ENCODE measurements at regions not wholly inside any gene's neighbourhood (a gene's known extent, or its start where the extent isn't known, plus 50 kb on each side); places are given as distances from the start of the nearest gene placed in this dataset.

DNA sequence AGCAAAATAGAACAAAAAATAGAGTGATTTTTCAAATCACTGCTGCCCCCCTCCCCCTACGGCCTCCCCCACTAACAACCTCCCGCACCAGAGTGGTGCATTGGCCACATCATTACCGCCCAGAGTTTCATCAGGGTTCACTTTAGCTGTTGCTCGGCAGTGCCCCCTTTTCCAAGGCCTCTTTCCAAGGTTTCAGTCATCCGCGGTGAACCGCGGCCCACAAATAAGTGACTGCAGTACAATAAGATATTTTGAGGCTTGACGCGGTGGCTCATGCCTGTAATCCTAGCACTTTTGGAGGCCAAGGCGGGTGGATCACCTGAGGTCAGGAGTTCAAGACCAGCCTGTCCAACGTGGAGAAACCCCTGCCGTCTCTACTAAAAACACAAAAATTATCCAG is 180.0 kb downstream of the MAF start:
- H3K4me3 ChIP-seq (replicated peaks in 1 of 3; ENCODE audit: insufficient read depth in 1 of 3, low read depth in 2 of 3, low read length in 3 of 3) = no peak overlapping the region
- H3K9ac ChIP-seq (ENCODE audit: insufficient read depth, low read depth, low read length) = no peak overlapping the region
- H3K79me2 ChIP-seq (ENCODE audit: insufficient read depth, low read length) = no peaks in the 10 kb centered on the region
- POLR2A ChIA-PET = no interaction called here
- no peaks in the 10 kb centered on the region for H3K4me1 ChIP-seq (ENCODE audit: insufficient read depth, low read length)
- DNase-seq (ENCODE audit: low spot score) (no peak), FAIRE-seq (no peak), ATAC-seq (no peak)
- intact Hi-C loops (cut with micrococcal nuclease; ENCODE audit: unreplicated experiment) = no loop called here
- CTCF ChIA-PET (ENCODE audit: low intra/inter-chr PET ratio, low total read pairs) = no interaction called here
- H4K20me1 ChIP-seq (ENCODE audit: insufficient read depth, low read length) = no peaks in the 10 kb centered on the region
- no peaks in the 10 kb centered on the region for H3K9me3 ChIP-seq (ENCODE audit: low read length)
- 75% methylated on average over 13 of the region's 13 CpGs for WGBS (ENCODE audit: low lambda C conversion rate)
- H3K27me3 ChIP-seq (ENCODE audit: control insufficient read depth in 1 of 2, insufficient read depth in 2 of 2, low read length in 2 of 2) = peaks cover 0 to 21% of the 10 kb centered on the region in 2 experiments; a peak in 2 of 5 replicates
- no peaks in the 10 kb centered on the region for H3K36me3 ChIP-seq (replicated peaks in 1 of 2; ENCODE audit: control insufficient read depth in 1 of 2, insufficient read depth in 2 of 2, low read length in 2 of 2)
- no peak overlapping the region for H2AFZ ChIP-seq (ENCODE audit: low read length)
- in situ Hi-C loops (cut with HindIII; ENCODE audit: extremely low pct_ligation_motif_present, low pct_unique_long_range_greater_than_20kb) = no loop called here
- no TSS peak for BruUV-seq (replicated peaks)
- no peak overlapping the region for H3K27ac ChIP-seq (ENCODE audit: extremely low read length, insufficient read depth, low read length)
- H3K4me2 ChIP-seq (ENCODE audit: low read depth, low read length) = no peak overlapping the region
- TF ChIP-seq ZNF549 (CRISPR knock-in tag; IDR thresholded peaks at IDR 0.05) = no peak
- TF ChIP-seq, protein P1, sequence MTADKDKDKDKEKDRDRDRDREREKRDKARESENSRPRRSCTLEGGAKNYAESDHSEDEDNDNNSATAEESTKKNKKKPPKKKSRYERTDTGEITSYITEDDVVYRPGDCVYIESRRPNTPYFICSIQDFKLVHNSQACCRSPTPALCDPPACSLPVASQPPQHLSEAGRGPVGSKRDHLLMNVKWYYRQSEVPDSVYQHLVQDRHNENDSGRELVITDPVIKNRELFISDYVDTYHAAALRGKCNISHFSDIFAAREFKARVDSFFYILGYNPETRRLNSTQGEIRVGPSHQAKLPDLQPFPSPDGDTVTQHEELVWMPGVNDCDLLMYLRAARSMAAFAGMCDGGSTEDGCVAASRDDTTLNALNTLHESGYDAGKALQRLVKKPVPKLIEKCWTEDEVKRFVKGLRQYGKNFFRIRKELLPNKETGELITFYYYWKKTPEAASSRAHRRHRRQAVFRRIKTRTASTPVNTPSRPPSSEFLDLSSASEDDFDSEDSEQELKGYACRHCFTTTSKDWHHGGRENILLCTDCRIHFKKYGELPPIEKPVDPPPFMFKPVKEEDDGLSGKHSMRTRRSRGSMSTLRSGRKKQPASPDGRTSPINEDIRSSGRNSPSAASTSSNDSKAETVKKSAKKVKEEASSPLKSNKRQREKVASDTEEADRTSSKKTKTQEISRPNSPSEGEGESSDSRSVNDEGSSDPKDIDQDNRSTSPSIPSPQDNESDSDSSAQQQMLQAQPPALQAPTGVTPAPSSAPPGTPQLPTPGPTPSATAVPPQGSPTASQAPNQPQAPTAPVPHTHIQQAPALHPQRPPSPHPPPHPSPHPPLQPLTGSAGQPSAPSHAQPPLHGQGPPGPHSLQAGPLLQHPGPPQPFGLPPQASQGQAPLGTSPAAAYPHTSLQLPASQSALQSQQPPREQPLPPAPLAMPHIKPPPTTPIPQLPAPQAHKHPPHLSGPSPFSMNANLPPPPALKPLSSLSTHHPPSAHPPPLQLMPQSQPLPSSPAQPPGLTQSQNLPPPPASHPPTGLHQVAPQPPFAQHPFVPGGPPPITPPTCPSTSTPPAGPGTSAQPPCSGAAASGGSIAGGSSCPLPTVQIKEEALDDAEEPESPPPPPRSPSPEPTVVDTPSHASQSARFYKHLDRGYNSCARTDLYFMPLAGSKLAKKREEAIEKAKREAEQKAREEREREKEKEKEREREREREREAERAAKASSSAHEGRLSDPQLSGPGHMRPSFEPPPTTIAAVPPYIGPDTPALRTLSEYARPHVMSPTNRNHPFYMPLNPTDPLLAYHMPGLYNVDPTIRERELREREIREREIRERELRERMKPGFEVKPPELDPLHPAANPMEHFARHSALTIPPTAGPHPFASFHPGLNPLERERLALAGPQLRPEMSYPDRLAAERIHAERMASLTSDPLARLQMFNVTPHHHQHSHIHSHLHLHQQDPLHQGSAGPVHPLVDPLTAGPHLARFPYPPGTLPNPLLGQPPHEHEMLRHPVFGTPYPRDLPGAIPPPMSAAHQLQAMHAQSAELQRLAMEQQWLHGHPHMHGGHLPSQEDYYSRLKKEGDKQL (CRISPR knock-in tag; IDR thresholded peaks at IDR 0.05; ENCODE audit: low read depth) = no peak
- TF ChIP-seq RFXAP (CRISPR knock-in tag; IDR thresholded peaks at IDR 0.05; ENCODE audit: borderline replicate concordance) = no peak
- TF ChIP-seq ZNF264 (CRISPR knock-in tag; IDR thresholded peaks at IDR 0.05) = no peak
- TF ChIP-seq CHD2 (IDR thresholded peaks at IDR 0.05; ENCODE audit: low read depth, low read length) = no peak
- TF ChIP-seq SMAD9 (CRISPR knock-in tag; IDR thresholded peaks at IDR 0.05) = no peak
- no peak for TF ChIP-seq ZNF547 (CRISPR knock-in tag; IDR thresholded peaks at IDR 0.05)
- no peak for TF ChIP-seq ZSCAN25 (CRISPR knock-in tag; IDR thresholded peaks at IDR 0.05)
- TF ChIP-seq GLI4 (CRISPR knock-in tag; IDR thresholded peaks at IDR 0.05; ENCODE audit: borderline replicate concordance) = no peak
- TF ChIP-seq CCAR2 (optimal IDR thresholded peaks at IDR 0.05; ENCODE audit: low read depth, low read length) = no peak
- TF ChIP-seq, protein P2, sequence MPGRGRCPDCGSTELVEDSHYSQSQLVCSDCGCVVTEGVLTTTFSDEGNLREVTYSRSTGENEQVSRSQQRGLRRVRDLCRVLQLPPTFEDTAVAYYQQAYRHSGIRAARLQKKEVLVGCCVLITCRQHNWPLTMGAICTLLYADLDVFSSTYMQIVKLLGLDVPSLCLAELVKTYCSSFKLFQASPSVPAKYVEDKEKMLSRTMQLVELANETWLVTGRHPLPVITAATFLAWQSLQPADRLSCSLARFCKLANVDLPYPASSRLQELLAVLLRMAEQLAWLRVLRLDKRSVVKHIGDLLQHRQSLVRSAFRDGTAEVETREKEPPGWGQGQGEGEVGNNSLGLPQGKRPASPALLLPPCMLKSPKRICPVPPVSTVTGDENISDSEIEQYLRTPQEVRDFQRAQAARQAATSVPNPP (CRISPR knock-in tag; IDR thresholded peaks at IDR 0.05) = no peak
- no peak for TF ChIP-seq MLLT10 (CRISPR knock-in tag; IDR thresholded peaks at IDR 0.05)
- no peak for TF ChIP-seq ZNF333 (CRISPR knock-in tag; IDR thresholded peaks at IDR 0.05; ENCODE audit: borderline replicate concordance)
- no peak for TF ChIP-seq ZNF564 (CRISPR knock-in tag; IDR thresholded peaks at IDR 0.05)
- TF ChIP-seq, protein P3, sequence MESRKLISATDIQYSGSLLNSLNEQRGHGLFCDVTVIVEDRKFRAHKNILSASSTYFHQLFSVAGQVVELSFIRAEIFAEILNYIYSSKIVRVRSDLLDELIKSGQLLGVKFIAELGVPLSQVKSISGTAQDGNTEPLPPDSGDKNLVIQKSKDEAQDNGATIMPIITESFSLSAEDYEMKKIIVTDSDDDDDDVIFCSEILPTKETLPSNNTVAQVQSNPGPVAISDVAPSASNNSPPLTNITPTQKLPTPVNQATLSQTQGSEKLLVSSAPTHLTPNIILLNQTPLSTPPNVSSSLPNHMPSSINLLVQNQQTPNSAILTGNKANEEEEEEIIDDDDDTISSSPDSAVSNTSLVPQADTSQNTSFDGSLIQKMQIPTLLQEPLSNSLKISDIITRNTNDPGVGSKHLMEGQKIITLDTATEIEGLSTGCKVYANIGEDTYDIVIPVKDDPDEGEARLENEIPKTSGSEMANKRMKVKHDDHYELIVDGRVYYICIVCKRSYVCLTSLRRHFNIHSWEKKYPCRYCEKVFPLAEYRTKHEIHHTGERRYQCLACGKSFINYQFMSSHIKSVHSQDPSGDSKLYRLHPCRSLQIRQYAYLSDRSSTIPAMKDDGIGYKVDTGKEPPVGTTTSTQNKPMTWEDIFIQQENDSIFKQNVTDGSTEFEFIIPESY (CRISPR knock-in tag; IDR thresholded peaks at IDR 0.05) = no peak
- TF ChIP-seq ZNF510 (CRISPR knock-in tag; IDR thresholded peaks at IDR 0.05; ENCODE audit: low read depth) = no peak
- TF ChIP-seq, protein P4, sequence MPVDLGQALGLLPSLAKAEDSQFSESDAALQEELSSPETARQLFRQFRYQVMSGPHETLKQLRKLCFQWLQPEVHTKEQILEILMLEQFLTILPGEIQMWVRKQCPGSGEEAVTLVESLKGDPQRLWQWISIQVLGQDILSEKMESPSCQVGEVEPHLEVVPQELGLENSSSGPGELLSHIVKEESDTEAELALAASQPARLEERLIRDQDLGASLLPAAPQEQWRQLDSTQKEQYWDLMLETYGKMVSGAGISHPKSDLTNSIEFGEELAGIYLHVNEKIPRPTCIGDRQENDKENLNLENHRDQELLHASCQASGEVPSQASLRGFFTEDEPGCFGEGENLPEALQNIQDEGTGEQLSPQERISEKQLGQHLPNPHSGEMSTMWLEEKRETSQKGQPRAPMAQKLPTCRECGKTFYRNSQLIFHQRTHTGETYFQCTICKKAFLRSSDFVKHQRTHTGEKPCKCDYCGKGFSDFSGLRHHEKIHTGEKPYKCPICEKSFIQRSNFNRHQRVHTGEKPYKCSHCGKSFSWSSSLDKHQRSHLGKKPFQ (CRISPR knock-in tag; IDR thresholded peaks at IDR 0.05; ENCODE audit: insufficient replicate concordance) = no peak
